Prostate gland (tissue), 2 donors: ENCODE measurements at regions not wholly inside any gene's neighbourhood (a gene's known extent, or its start where the extent isn't known, plus 50 kb on each side); places are given as distances from the start of the nearest gene placed in this dataset.

ENCODE experiments used
- POLR2AphosphoS5 ChIP-seq: sonication (generic); formaldehyde crosslinking; IDR thresholded peaks from one replicate; pipeline ENCODE4 v1.6.1; 2017; ENCODE audit warnings: antibody characterized with exemption
- TF ChIP-seq, protein P1 (sequence below), 4 experiments: fragments of 200-600 bp in 2 of 4; fragments of 450-650 bp in 2 of 4; sonication (generic) in 2 of 4; IDR thresholded peaks; 1 replicate in 3 of 4; 2 replicates in 1 of 4; pipeline ENCODE4 v1.5.1; 2016 to 2019; ENCODE audit warnings: antibody characterized with exemption in 4 of 4, mild to moderate bottlenecking in 2 of 4, moderate library complexity in 2 of 4

- TF ChIP-seq, protein P1, sequence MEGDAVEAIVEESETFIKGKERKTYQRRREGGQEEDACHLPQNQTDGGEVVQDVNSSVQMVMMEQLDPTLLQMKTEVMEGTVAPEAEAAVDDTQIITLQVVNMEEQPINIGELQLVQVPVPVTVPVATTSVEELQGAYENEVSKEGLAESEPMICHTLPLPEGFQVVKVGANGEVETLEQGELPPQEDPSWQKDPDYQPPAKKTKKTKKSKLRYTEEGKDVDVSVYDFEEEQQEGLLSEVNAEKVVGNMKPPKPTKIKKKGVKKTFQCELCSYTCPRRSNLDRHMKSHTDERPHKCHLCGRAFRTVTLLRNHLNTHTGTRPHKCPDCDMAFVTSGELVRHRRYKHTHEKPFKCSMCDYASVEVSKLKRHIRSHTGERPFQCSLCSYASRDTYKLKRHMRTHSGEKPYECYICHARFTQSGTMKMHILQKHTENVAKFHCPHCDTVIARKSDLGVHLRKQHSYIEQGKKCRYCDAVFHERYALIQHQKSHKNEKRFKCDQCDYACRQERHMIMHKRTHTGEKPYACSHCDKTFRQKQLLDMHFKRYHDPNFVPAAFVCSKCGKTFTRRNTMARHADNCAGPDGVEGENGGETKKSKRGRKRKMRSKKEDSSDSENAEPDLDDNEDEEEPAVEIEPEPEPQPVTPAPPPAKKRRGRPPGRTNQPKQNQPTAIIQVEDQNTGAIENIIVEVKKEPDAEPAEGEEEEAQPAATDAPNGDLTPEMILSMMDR (IDR thresholded peaks at IDR 0.05): no peak
- TF ChIP-seq POLR2AphosphoS5: no peak
Observed at GRCh38 chr4:188459381-188459780, 320.1 kb downstream of the TRIML1 start.
